Suprapubic skin (tissue), 4 donors: ENCODE measurements at regions not wholly inside any gene's neighbourhood (a gene's known extent, or its start where the extent isn't known, plus 50 kb on each side); places are given as distances from the start of the nearest gene placed in this dataset.

Experiments used
- DNase-seq, 2 donors: peaks; one replicate each; pipeline ENCODE4 v3.0.0-alpha.2; 2019; ENCODE audit warnings: low spot score in 2 of 2
- H3K27ac ChIP-seq: fragments of 200-600 bp; sonication (generic); one replicate; pipeline ENCODE4 v1.5.1; 2019
- H3K27me3 ChIP-seq: fragments of 200-600 bp; sonication (generic); one replicate; pipeline ENCODE4 v1.5.1; 2019
- H3K36me3 ChIP-seq: fragments of 200-600 bp; sonication (generic); one replicate; pipeline ENCODE4 v1.5.1; 2019
- H3K4me1 ChIP-seq: fragments of 200-600 bp; sonication (generic); one replicate; pipeline ENCODE4 v1.5.1; 2019
- H3K4me3 ChIP-seq: fragments of 200-600 bp; sonication (generic); one replicate; pipeline ENCODE4 v1.5.1; 2019; ENCODE audit warnings: mild to moderate bottlenecking
- H3K9me3 ChIP-seq: fragments of 200-600 bp; sonication (generic); one replicate; pipeline ENCODE4 v1.5.1; 2019
- CTCF ChIP-seq, 2 donors: fragments of 200-600 bp in 1 of 2; fragments of 450-650 bp in 1 of 2; sonication (generic) in 1 of 2; IDR thresholded peaks; one replicate each; pipeline ENCODE4 v1.5.1; 2016 to 2019; ENCODE audit warnings: antibody characterized with exemption in 2 of 2, mild to moderate bottlenecking in 1 of 2, moderate library complexity in 1 of 2
- EP300 ChIP-seq: sonication (generic); formaldehyde crosslinking; IDR thresholded peaks from one replicate; pipeline ENCODE4 v1.6.1; 2017; ENCODE audit warnings: antibody characterized with exemption
- POLR2A ChIP-seq, 2 donors: fragments of 450-650 bp; IDR thresholded peaks; one replicate each; pipeline ENCODE4 v1.6.1; 2017; ENCODE audit warnings: antibody characterized with exemption in 2 of 2, mild to moderate bottlenecking in 2 of 2, moderate library complexity in 2 of 2
- POLR2AphosphoS5 ChIP-seq, 3 donors: sonication (generic); formaldehyde crosslinking; IDR thresholded peaks; one replicate each; pipeline ENCODE4 v1.6.1; 2017; ENCODE audit warnings: antibody characterized with exemption in 3 of 3
- WGBS: methylation state at CpG from one replicate; pipeline ENCODE4 v1.1.5; 2018; 5-methylcytosine and 5-hydroxymethylcytosine counted together

DNA sequence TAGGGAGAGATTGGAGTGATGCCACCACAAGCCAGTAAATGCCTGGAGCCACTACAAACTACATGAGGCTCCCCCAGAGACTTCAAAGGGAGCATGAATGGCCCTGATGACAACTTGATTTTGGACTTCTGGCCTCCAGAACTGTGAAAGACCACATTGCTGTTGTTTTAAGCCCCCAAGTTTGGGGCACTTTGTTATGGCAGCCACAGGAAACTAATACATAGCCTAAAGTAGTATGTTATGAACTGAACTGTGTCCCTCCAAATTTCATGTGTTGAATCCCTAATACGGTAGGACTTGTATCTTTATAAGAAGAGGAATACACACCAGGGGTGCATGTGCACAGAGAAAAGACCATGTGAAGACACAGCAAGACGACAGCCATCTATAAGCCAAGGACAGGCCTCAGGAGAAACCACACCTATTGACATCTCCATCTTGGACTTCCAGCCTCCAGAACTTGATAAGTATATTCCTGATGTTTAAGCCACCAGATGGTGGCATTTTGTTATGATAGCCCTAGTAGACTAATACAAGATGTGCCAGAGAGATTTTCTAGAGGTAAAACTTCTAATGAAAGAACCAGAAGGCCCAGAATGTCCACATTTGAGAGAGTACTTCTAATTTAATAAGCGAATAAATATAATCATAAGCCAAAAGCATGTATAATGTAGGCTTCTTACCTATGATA lies 127.1 kb upstream of the BMP4 start:
- TF ChIP-seq POLR2A (IDR thresholded peaks at IDR 0.05) (no peak), POLR2AphosphoS5 (IDR thresholded peaks at IDR 0.05) (no peak), CTCF (IDR thresholded peaks at IDR 0.05) (no peak), EP300 (no peak)
- WGBS = 96% methylated on average over 3 of the region's 3 CpGs
- Histone ChIP-seq H3K36me3 (no peaks in the 10 kb centered on the region), H3K27me3 (no peaks in the 10 kb centered on the region), H3K9me3 (no peaks in the 10 kb centered on the region), H3K4me1 (no peaks in the 10 kb centered on the region), H3K27ac (no peak overlapping the region), H3K4me3 (no peak overlapping the region)
- DNase-seq = no peak

DNA sequence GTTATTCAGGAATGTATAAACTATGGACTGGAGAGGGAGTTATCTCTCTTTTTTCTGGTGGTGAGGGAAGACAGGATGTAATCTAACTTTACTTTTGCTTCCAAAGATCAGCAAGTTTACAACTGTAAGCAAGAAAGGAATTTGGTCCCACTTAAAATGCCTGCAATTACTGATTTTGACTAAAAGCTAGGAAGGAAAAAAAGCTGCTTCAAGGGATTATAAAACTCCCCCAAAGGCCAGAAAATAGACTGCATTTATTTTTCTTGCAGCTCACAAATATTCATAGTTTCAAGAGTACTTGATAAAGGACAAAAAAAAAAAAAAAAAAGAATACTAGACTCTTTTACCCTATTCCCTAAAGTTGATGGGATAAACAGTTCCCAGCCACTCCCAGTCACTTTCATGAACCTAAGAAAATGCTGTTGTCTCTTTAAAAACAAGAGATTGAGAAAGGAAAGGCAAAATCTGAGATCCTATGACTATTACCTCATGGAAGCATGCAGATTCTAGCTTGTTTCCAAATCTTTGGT lies 128.7 kb upstream of the BMP4 start:
- H3K27ac ChIP-seq = no peak overlapping the region
- no peaks in the 10 kb centered on the region for H3K36me3 ChIP-seq
- DNase-seq = no peak
- H3K9me3 ChIP-seq = no peaks in the 10 kb centered on the region
- no peaks in the 10 kb centered on the region for H3K4me1 ChIP-seq
- no peaks in the 10 kb centered on the region for H3K27me3 ChIP-seq
- TF ChIP-seq EP300 (no peak), CTCF (IDR thresholded peaks at IDR 0.05) (no peak), POLR2AphosphoS5 (IDR thresholded peaks at IDR 0.05) (no peak), POLR2A (IDR thresholded peaks at IDR 0.05) (no peak)
- no peak overlapping the region for H3K4me3 ChIP-seq

DNA sequence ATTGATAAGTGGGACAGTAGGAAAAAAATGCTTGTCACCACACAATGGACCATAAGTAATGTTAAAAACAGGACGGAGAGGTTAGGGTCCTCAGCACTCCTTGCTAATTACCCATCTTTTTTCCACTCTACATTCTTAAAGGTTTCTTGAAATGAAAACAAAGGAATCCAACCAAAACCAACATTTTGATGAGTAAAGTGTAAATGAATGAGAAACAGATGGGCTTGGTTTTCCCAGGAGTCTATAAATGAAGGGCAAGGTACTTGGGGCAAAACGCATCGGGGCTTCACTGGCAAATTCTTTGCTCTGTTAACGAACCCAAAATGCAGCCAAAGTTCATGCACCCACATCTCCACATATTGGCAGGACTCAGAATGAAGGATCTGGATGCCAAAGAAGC lies 129.2 kb upstream of the BMP4 start:
- no peaks in the 10 kb centered on the region for H3K4me1 ChIP-seq
- H3K4me3 ChIP-seq = no peak overlapping the region
- no peaks in the 10 kb centered on the region for H3K36me3 ChIP-seq
- no peaks in the 10 kb centered on the region for H3K27me3 ChIP-seq
- H3K27ac ChIP-seq = no peak overlapping the region
- H3K9me3 ChIP-seq = no peaks in the 10 kb centered on the region
- WGBS = 47% methylated on average over 4 of the region's 4 CpGs
- DNase-seq = no peak
- no peak for TF ChIP-seq CTCF (IDR thresholded peaks at IDR 0.05)

DNA sequence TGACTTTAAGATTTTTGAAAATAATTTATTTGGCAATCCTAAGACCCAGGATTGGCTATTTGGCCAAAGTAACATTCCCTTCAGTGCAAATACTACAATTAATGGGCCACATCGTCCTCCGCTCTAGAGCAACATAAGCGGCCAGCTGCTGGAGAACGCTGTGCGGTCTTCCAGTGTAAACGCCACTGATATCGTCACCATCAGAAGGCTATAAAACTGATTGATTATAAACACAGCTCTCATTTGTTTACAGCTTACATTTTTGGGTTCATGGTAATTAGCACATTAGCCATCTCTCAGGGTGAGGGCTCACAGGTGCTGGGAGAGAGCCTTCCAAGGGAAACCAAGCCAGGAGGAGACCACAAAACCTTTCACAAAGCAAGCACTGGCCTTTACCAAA lies 130.1 kb upstream of the BMP4 start:
- Histone ChIP-seq H3K36me3 (no peaks in the 10 kb centered on the region), H3K9me3 (no peaks in the 10 kb centered on the region), H3K27me3 (no peaks in the 10 kb centered on the region), H3K4me1 (no peaks in the 10 kb centered on the region), H3K27ac (no peak overlapping the region), H3K4me3 (no peak overlapping the region)
- TF ChIP-seq CTCF (IDR thresholded peaks at IDR 0.05) (no peak), POLR2A (IDR thresholded peaks at IDR 0.05) (no peak), EP300 (no peak), POLR2AphosphoS5 (IDR thresholded peaks at IDR 0.05) (no peak)
- 87% methylated on average over 7 of the region's 7 CpGs for WGBS
- no peak for DNase-seq

DNA sequence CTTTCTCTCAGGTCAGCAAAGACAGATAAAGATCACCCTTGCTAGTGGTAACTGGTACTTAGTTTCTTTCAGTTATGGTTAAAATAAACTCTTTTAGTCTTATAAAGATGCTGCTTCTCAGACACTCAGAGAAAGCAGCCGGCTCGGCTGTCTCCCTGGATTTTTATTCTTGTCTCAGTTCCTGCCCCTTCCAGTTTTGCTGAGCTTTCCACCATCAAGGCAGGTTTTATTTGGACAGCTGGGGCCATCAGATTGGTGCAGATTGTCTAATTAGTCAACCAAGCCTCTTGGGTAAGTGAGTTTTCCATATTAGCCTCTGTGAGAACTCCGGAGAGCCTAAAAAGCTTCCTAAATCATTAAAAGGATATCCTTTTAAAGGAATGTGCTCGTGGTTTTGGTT lies 130.8 kb upstream of the BMP4 start:
- no peaks in the 10 kb centered on the region for H3K36me3 ChIP-seq
- H3K27ac ChIP-seq = no peak overlapping the region
- TF ChIP-seq CTCF (IDR thresholded peaks at IDR 0.05) (no peak), POLR2A (IDR thresholded peaks at IDR 0.05) (no peak), POLR2AphosphoS5 (IDR thresholded peaks at IDR 0.05) (no peak), EP300 (no peak)
- H3K27me3 ChIP-seq = no peaks in the 10 kb centered on the region
- WGBS = 57% methylated on average over 4 of the region's 4 CpGs
- H3K4me1 ChIP-seq = no peaks in the 10 kb centered on the region
- no peak overlapping the region for H3K4me3 ChIP-seq
- H3K9me3 ChIP-seq = no peaks in the 10 kb centered on the region
- no peak for DNase-seq
